ENCODE measurements at regions not wholly inside any gene's neighbourhood (a gene's known extent, or its start where the extent isn't known, plus 50 kb on each side); places are given as distances from the start of the nearest gene placed in this dataset.

DNA sequence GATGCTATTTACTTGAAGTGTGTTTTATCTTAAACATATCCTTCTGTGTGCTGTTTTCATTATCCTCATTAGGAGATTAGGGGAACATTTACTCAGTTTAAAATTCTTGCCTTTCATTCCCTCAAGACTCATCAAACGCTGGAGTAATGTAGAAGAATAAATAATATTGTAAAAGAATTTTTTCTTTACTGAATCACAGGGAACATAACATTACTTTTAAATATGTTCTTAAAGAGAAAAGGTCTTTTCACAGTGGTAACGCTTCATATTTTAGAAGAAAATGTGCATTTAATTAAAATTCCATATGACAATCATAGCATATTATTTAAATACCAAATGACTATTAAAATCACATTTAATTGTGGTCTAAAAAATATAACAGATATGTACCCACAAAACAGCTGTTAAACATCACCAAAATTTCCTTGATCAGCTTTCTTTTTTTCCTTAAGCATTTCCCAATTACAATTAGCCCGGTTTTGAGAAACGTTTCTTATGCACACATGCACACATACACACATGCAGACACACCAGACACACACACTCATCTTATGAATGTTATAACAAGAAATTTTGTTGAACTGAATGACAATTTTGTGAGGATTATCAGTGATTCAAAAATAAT is 102.0 kb upstream of the GLI3 start:
- Histone ChIP-seq H3K36me3 (ENCODE audit: low read depth) (no peaks in the 10 kb centered on the region), H3K4me1 (ENCODE audit: insufficient read depth, poor library complexity, severe bottlenecking) (no peaks in the 10 kb centered on the region), H3K4me3 (ENCODE audit: severe bottlenecking) (no peak overlapping the region), H3K27me3 (ENCODE audit: insufficient read depth, poor library complexity, severe bottlenecking) (no peaks in the 10 kb centered on the region), H3K9me3 (ENCODE audit: severe bottlenecking) (no peaks in the 10 kb centered on the region), H3K27ac (ENCODE audit: poor library complexity, severe bottlenecking) (no peak overlapping the region)
- no peak for TF ChIP-seq CTCF (IDR thresholded peaks at IDR 0.05; ENCODE audit: poor library complexity, severe bottlenecking)
- DNase-seq (ENCODE audit: low spot score) (no peak), ATAC-seq (ENCODE audit: low read depth) (no peak)

DNA sequence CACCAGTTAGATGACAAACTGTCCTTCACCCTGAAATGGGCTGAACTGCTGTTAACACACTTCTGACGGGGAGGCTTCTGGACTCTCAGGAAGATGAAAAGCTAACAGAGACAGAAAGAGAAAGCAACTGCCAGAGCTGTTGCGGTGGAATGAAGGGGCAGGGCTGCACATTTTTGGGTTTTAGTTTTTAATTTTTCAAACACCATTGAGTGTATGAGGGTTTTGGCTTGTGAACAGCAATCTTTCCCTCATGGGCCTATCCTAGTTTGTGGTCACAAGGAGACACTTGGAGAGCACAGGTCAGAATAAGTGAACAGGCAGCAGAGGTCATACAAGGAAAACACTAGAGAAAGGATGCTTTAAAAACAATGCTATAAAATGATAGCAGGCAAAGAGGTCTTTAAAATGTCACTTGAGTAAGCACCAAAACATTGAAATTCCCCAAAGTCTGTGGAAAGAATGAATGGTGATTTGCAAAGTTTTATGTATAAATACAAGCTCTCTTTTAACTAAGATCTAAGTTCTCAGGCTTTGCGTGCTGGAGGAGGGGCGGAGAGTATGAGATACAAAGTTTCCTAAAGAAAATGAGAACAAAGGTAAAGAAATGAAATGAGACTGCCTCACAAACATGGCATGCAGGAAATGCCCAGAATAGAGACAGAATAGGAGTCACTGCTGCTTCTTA is 101.4 kb upstream of the GLI3 start:
- H3K27me3 ChIP-seq (ENCODE audit: insufficient read depth, poor library complexity, severe bottlenecking), result no peaks in the 10 kb centered on the region
- ATAC-seq (ENCODE audit: low read depth) (no peak), DNase-seq (ENCODE audit: low spot score) (no peak)
- H3K4me1 ChIP-seq (ENCODE audit: insufficient read depth, poor library complexity, severe bottlenecking), result no peaks in the 10 kb centered on the region
- H3K27ac ChIP-seq (ENCODE audit: poor library complexity, severe bottlenecking), result no peak overlapping the region
- no peaks in the 10 kb centered on the region for H3K36me3 ChIP-seq (ENCODE audit: low read depth)
- no peak overlapping the region for H3K4me3 ChIP-seq (ENCODE audit: severe bottlenecking)
- no peaks in the 10 kb centered on the region for H3K9me3 ChIP-seq (ENCODE audit: severe bottlenecking)
- no peak for TF ChIP-seq CTCF (IDR thresholded peaks at IDR 0.05; ENCODE audit: poor library complexity, severe bottlenecking)

DNA sequence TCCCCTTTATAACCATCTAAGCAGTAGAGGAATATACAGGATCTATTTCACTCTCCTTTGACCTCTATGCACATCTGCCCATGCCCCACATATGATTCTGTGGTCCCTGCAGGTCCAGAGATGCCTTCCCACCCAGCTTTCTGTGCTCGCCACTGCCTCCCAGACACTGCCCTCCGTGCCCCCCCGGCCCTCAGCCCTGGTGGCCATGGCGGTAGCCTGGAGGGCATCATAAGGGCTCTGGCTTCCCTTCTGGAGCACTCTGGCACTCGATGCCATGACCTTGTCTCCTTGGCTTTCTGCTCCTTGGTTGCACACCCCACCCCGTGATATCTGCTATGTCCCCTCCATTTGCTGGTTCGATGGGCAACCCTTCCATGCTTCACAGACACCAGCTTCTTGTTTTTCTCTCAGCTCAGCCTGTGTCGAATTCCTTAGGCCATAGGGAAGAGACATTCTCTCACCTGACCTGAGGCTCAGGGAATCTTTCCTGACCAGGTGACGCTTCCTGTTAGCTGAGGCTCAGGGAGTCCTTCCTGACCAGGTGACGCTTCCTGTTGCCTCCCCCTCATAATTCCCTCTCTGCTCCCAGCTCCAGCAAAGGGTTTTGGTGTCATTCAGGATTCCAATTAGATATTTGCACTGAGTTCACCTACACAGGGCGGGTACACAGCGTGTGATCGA is 100.4 kb upstream of the GLI3 start:
- Histone ChIP-seq H3K4me3 (ENCODE audit: severe bottlenecking) (no peak overlapping the region), H3K27ac (ENCODE audit: poor library complexity, severe bottlenecking) (no peak overlapping the region), H3K9me3 (ENCODE audit: severe bottlenecking) (no peaks in the 10 kb centered on the region), H3K27me3 (ENCODE audit: insufficient read depth, poor library complexity, severe bottlenecking) (no peaks in the 10 kb centered on the region), H3K36me3 (ENCODE audit: low read depth) (no peaks in the 10 kb centered on the region), H3K4me1 (ENCODE audit: insufficient read depth, poor library complexity, severe bottlenecking) (no peaks in the 10 kb centered on the region)
- ATAC-seq (ENCODE audit: low read depth) (no peak), DNase-seq (ENCODE audit: low spot score) (no peak)
- TF ChIP-seq CTCF (IDR thresholded peaks at IDR 0.05; ENCODE audit: poor library complexity, severe bottlenecking), result no peak

DNA sequence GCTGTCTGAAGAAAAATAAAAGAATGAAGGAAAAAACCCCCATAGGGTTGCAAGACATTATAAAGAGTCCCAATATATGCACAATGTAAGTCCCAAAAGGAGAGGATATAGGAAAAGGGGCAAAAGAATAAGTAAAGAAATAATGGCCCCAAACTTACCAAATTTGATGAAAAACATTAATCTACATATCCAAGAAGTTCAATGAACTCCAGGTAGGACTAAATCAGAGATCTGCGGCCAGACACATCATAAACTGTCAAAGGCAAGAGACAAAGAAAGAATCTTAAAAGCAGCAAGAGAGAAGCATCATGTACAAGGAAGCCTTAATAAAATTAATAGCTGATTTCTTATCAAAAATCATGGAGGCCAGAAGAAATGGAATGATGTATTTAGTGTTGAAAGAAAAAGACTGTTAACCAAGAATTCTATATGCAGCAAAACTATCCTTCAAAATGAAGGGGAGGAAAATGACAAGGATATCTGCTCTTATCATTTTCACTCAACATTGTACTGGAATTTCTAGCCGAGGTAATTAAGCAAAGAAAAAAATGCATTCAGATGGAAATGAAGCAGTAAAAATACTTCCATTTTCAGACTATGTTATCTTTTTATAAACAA is 95.7 kb upstream of the GLI3 start:
- ATAC-seq (ENCODE audit: low read depth) (no peak), DNase-seq (ENCODE audit: low spot score) (no peak)
- Histone ChIP-seq H3K27me3 (ENCODE audit: insufficient read depth, poor library complexity, severe bottlenecking) (no peaks in the 10 kb centered on the region), H3K9me3 (ENCODE audit: severe bottlenecking) (no peaks in the 10 kb centered on the region), H3K4me1 (ENCODE audit: insufficient read depth, poor library complexity, severe bottlenecking) (no peaks in the 10 kb centered on the region), H3K4me3 (ENCODE audit: severe bottlenecking) (no peak overlapping the region), H3K36me3 (ENCODE audit: low read depth) (no peaks in the 10 kb centered on the region), H3K27ac (ENCODE audit: poor library complexity, severe bottlenecking) (no peak overlapping the region)
- TF ChIP-seq CTCF (IDR thresholded peaks at IDR 0.05; ENCODE audit: poor library complexity, severe bottlenecking), result no peak

Data from RWPE2 (cell line).